ENCODE measurements at regions not wholly inside any gene's neighbourhood (a gene's known extent, or its start where the extent isn't known, plus 50 kb on each side); places are given as distances from the start of the nearest gene placed in this dataset.

DNA sequence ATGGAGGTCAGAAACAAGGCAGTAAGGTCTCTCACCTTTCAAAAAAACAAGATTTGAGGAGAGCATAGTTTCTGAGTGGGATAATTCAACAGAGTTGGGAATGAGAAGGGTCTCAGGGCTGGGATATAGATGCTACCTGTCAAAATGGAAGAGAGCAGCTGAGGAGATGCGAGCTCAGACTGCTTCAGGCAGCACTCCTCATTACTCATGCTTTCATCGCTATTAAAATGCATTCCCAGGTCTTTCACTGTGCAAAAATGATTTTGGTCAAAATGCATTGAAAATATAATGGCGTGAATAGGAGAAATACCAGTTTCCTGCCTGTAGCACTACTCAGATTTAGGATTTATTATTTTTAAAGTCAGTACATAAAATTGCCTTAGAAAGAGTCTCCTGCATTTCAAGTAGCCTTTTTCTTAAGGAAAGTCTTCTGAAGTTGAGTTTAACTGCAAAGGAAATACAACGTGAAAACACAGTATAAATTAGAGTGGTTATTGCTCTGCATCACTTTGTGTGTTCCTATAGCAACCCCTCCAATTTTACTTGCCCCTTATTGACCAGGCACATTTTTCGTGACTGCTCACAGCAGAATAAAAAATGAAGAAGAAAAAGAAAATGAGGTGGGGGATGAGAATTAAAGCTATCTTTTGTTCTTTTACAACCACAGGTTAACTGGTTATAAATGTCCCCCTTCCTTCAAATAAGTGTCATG, 724.8 kb upstream of the SEMA6A start:
- no peak overlapping the region for H3K4me3 ChIP-seq
- no peaks in the 10 kb centered on the region for H3K27me3 ChIP-seq
- TF ChIP-seq POLR2A (IDR thresholded peaks at IDR 0.05) (no peak), POLR2AphosphoS5 (IDR thresholded peaks at IDR 0.05; ENCODE audit: insufficient read depth in 1 of 2, low read depth in 1 of 2) (no peak), CTCF (IDR thresholded peaks at IDR 0.05) (no peak)
- no peak overlapping the region for H3K27ac ChIP-seq
- intact Hi-C loops (cut with DNase I) = no loop called here
- DNase-seq (ENCODE audit: extremely low spot score in 2 of 2) = no peak
- H3K4me1 ChIP-seq = no peaks in the 10 kb centered on the region
- H3K9me3 ChIP-seq = no peaks in the 10 kb centered on the region
- no peaks in the 10 kb centered on the region for H3K36me3 ChIP-seq

GRCh38 chr5:117296872-117297271, 722.2 kb upstream of the SEMA6A start:
- Histone ChIP-seq H3K36me3 (no peaks in the 10 kb centered on the region), H3K4me3 (no peak overlapping the region), H3K27ac (no peak overlapping the region), H3K27me3 (no peaks in the 10 kb centered on the region), H3K4me1 (no peaks in the 10 kb centered on the region), H3K9me3 (no peaks in the 10 kb centered on the region)
- no peak for DNase-seq (ENCODE audit: extremely low spot score in 2 of 2)
- no peak for TF ChIP-seq POLR2AphosphoS5 (IDR thresholded peaks at IDR 0.05; ENCODE audit: insufficient read depth in 1 of 2, low read depth in 1 of 2)
- TF ChIP-seq POLR2A (IDR thresholded peaks at IDR 0.05) = no peak
- no peak for TF ChIP-seq CTCF (IDR thresholded peaks at IDR 0.05)
- intact Hi-C loops (cut with DNase I) = no loop called here

- no peaks in the 10 kb centered on the region for H3K9me3 ChIP-seq
- no peaks in the 10 kb centered on the region for H3K27me3 ChIP-seq
- TF ChIP-seq POLR2AphosphoS5 (IDR thresholded peaks at IDR 0.05; ENCODE audit: insufficient read depth in 1 of 2, low read depth in 1 of 2) (no peak), POLR2A (IDR thresholded peaks at IDR 0.05) (no peak), CTCF (IDR thresholded peaks at IDR 0.05) (no peak)
- no peak for DNase-seq (ENCODE audit: extremely low spot score in 2 of 2)
- H3K27ac ChIP-seq = no peak overlapping the region
- no peaks in the 10 kb centered on the region for H3K4me1 ChIP-seq
- H3K4me3 ChIP-seq = no peak overlapping the region
- intact Hi-C loops (cut with DNase I) = no loop called here
- no peaks in the 10 kb centered on the region for H3K36me3 ChIP-seq
Measured at GRCh38 chr5:117295941-117296340, 721.3 kb upstream of the SEMA6A start.

DNA sequence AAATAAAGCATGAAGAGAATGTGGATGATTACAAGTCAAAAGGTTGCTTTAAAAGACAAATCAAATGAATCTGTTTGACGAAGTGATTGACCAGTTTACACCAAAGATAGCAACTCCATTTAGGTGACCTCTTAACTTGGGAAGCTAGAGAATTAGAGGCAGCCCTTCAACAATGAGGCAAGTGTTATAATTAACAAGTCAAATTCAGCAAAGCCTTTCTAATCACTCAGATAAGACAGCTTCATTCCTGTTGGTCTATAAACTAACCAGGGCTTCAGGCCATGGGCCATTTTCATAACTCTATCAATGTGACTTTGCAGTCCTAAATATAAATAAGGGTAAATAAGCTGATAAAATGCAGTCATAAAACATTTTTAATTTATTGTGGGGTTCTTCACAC, 712.2 kb upstream of the SEMA6A start:
- H3K27ac ChIP-seq = no peak overlapping the region
- H3K9me3 ChIP-seq = no peaks in the 10 kb centered on the region
- H3K4me1 ChIP-seq = no peaks in the 10 kb centered on the region
- H3K36me3 ChIP-seq = no peaks in the 10 kb centered on the region
- no peaks in the 10 kb centered on the region for H3K27me3 ChIP-seq
- H3K4me3 ChIP-seq = no peak overlapping the region
- TF ChIP-seq POLR2A (IDR thresholded peaks at IDR 0.05) (no peak), POLR2AphosphoS5 (IDR thresholded peaks at IDR 0.05; ENCODE audit: insufficient read depth in 1 of 2, low read depth in 1 of 2) (no peak)
- no peak for DNase-seq (ENCODE audit: extremely low spot score in 2 of 2)
- intact Hi-C loops (cut with DNase I) = no loop called here

DNA sequence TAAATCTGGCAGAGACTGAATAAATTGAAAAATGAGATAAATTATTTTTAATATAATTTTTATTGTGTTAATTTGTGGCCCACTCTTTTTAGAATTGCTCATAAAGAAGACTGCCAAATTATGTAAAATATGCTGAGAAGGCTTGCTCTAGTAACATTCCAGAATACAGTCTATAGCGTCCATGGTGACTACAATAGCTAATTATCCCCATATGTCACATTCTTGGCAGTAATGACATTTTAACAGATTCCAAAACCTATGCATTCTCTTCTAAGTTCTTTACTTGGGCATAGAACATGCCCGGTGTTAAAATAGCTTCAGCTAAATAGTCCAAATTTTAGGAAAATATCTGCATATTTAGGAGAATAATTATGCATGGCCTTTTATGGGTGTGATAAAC, 697.0 kb upstream of the SEMA6A start:
- Histone ChIP-seq H3K9me3 (no peaks in the 10 kb centered on the region), H3K4me1 (no peaks in the 10 kb centered on the region), H3K27ac (no peak overlapping the region), H3K36me3 (no peaks in the 10 kb centered on the region), H3K4me3 (no peak overlapping the region), H3K27me3 (no peaks in the 10 kb centered on the region)
- intact Hi-C loops (cut with DNase I) = no loop called here
- TF ChIP-seq POLR2AphosphoS5 (IDR thresholded peaks at IDR 0.05; ENCODE audit: insufficient read depth in 1 of 2, low read depth in 1 of 2) = no peak
- no peak for TF ChIP-seq CTCF (IDR thresholded peaks at IDR 0.05)
- no peak for TF ChIP-seq POLR2A (IDR thresholded peaks at IDR 0.05)
- no peak for DNase-seq (ENCODE audit: extremely low spot score in 2 of 2)

Measured in vagina (tissue), 2 donors.